IPS-NIHi11 (cell line): ENCODE measurements at regions not wholly inside any gene's neighbourhood (a gene's known extent, or its start where the extent isn't known, plus 50 kb on each side); places are given as distances from the start of the nearest gene placed in this dataset.
"Not testable (repeated sequence)": the region's sequence is repeated elsewhere in the genome, so short reads cannot be mapped to it uniquely, and the experiment has no call there.

Experiments used
- DNase-seq: peaks from one replicate; pipeline ENCODE4 v3.0.0; 2012; ENCODE audit warnings: mixed read lengths, low spot score

- no peak for DNase-seq
These were observed 1261.2 kb upstream of the SLC39A10 start for GRCh38 chr2:194395818-194396217.

DNA sequence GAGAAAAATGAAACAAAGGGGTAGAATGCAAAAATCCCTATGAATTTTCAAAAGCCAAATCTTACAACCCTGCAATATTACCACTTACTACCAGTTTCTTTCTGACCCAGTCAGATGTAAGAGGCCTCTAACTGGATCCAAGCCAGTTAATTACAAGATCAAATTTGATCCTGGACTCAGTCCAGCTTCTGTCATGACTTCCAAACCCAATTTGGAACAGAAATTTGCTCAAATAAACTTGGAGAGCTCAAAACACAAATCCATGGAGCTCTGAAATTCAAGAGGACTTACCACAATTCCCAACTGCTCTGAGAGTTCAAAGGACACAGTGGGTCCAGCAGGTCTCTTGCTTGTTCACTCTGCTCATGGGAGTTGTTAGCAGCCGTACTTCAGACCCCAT, 1271.7 kb upstream of the SLC39A10 start:
- DNase-seq, result no peak

- no peak for DNase-seq
These were observed 1273.6 kb upstream of the SLC39A10 start for GRCh38 chr2:194383401-194383800.

GRCh38 chr2:194382221-194382620, 1274.8 kb upstream of the SLC39A10 start:
- no peak for DNase-seq

DNA sequence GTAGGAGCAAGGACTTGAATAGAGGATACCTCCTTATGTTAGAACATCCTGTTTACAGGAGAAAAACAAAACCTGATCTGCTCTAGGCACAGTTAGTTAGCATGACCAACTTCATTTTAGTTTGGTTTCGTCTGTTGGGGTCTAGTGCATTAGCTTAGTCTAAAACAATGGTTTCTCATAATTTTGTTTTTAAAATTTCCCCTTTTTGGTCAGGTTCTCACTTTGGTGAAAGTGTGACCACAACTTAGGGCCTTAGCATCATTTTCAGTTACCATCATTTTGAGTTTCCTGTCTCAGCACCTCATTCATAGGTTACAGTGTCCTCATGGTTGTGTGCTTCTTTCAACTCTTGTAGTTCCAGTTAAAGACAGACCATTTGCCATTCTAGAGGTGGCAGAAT, 1277.0 kb upstream of the SLC39A10 start:
- DNase-seq, result no peak

DNA sequence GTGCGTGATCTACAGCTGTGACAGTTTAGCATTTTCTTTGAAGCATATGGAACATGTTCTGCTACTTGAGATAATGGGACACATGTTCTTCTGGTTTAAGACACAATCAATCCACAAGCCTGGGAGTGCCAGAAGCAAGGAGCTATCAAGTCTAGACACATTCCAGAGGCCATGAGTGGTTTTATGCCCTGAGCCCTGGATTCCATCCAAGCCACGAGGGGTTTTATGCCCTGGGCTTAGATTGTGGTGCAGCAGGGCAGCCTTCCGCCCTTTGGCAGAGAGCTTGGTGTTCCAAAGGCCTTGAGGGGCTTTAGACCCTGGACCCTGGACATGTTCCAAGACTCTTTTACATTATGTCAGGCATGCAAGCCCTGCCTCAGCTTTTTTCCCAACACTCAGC, 1289.6 kb upstream of the SLC39A10 start:
- DNase-seq, result not testable (repeated sequence)

DNA sequence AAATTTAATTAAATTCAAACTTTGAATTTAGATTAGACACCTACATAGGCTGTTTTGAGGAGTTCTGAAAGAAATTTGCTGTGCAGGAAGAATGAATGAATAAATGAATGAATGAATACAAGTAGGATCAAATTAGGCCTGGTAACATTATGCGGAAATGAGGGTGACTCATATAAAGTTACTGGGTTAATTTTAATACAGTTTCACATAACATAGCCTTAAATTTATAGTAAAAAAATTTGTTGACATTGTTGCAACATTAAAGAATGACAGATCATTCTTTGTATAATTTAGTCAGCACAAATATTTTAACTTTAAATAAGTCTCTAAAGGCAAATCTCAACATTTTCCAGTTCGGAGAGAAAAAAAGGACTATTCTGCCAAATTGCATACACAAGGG, 1293.1 kb upstream of the SLC39A10 start:
- no peak for DNase-seq

- DNase-seq, result no peak
These were observed 1293.7 kb upstream of the SLC39A10 start for GRCh38 chr2:194363295-194363694.

GRCh38 chr2:194352505-194352904, 1304.5 kb upstream of the SLC39A10 start:
- no peak for DNase-seq

GRCh38 chr2:194346193-194346592, 1310.8 kb upstream of the SLC39A10 start:
- DNase-seq, result no peak

GRCh38 chr2:194345347-194345746, 1311.7 kb upstream of the SLC39A10 start:
- DNase-seq, result no peak

- no peak for DNase-seq
These were observed 1313.9 kb upstream of the SLC39A10 start for GRCh38 chr2:194343167-194343566.

DNA sequence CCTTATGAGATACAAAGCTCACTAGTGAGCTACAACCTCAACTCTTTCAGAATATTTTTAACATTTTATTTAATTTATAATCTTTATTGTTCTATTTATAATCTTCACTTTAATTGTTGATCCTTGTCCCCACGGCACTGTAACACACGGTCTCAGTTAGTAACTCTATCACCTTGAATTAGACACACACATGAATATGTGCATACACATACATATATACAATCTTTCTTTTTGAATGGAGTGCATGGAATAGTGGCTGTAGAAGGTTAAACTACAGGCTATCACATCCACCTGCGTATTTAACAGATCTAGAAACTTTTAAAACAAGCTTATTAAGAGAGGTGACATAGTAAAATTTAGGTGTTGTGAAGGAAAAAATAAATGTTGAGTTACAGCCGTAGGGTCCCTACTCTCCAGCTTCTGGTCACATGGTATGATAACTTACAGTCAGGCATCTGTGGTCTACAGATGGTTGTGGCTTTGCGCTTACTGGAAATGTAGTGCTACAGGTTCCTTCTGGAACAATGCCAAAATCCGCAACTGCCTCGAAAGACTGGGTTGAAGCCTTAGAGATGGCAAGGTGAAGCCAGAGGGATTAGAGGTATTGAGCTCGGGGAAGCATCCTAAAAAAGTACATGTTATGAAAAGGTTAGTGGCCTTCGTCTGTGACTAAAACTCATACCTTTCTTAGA, 1324.1 kb upstream of the SLC39A10 start:
- DNase-seq, result no peak

DNA sequence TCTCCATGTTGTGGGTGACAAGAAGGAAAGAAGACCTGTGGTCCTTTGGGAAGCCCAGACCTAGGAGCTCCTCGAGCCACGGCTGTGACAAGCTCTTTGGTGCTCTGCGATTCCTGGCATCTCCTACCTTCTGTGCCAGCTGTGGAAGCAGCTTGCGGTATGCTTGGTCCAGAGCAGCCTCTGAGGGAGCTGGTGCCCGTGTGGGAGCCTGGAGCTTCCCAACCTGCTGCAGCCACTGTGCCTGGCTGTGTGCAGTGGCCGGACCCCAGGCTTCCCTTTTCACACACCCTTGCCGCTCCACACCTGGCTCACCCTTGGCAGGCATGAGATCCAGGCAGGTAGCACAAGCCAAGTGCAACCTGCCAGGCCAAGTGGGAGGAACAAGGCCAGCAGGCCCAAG, 1328.6 kb upstream of the SLC39A10 start:
- DNase-seq, result no peak

DNA sequence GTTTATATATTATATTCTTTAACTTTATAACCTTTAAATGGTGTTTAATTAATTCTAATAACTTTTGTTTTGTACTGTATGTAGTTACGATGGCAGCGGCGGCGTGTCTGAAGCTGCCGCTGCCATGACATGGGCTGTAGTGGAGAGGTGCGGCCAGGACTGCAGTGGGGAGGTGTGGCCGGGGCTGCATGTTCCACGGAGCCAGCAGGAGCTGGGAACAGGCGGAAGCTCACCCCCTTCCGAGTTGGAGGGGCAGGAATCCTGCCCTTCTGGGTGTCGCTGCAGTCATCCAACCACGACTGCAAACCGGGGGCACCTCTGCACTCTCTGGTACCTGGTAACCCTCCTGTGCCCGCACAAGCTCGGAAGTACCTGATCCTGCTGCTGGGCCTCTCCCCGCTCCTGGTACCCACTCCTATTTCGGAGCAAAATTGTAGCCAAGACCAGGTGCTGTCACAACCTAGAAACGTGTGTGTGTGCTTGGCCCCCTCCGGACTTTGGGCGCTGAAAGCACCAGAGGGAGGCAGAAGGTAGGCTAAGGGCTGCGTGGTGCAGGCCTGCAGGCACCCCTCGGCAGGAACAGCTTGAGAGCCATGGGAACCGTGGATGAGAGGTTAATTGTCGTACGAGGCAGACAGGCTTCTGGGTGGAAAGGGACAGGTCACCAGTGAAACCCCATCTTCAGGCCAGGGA, 1329.7 kb upstream of the SLC39A10 start:
- DNase-seq, result no peak

- DNase-seq, result no peak
These were observed 1333.3 kb upstream of the SLC39A10 start for GRCh38 chr2:194323740-194324139.

GRCh38 chr2:194320520-194320919, 1336.5 kb upstream of the SLC39A10 start:
- no peak for DNase-seq

- DNase-seq, result peak; percentile 35
These were observed 1337.6 kb upstream of the SLC39A10 start for GRCh38 chr2:194319222-194319992.

- DNase-seq, result no peak
These were observed 1343.0 kb upstream of the SLC39A10 start for GRCh38 chr2:194314042-194314441.

- DNase-seq, result no peak
These were observed 1352.8 kb upstream of the SLC39A10 start for GRCh38 chr2:194304191-194304590.

DNA sequence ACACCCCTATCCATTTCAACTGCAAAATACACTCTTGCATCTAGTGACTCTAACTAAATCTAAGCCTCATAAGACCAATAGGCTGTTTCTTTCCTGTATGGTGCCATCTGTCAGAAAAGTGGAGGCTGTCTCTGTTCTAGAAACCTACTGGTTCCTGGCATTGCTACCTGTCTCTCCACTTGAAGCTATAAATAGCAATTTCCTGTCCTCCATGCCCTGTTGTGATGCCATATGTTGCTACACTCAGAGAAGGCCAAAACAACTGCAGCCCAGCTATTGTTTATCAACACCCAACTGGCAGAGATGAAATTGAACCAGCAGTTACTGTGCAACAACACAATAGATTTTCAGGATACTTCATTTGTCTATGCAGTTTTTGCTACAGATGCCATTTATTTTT, 1355.1 kb upstream of the SLC39A10 start:
- DNase-seq, result no peak

GRCh38 chr2:194294156-194294555, 1362.9 kb upstream of the SLC39A10 start:
- DNase-seq, result no peak

- no peak for DNase-seq
These were observed 1365.9 kb upstream of the SLC39A10 start for GRCh38 chr2:194291104-194291503.
